HG02759 (cell line): ENCODE measurements at regions not wholly inside any gene's neighbourhood (a gene's known extent, or its start where the extent isn't known, plus 50 kb on each side); places are given as distances from the start of the nearest gene placed in this dataset.
"Not testable (repeated sequence)": the region's sequence is repeated elsewhere in the genome, so short reads cannot be mapped to it uniquely, and the experiment has no call there.

ENCODE experiments used
- ATAC-seq: cut with Tn5 transposase; IDR thresholded peaks from one replicate; pipeline ENCODE4 v1.9.1; 2021; ENCODE audit warnings: mild to moderate bottlenecking, moderate library complexity; ENCODE audit not compliant: unreplicated experiment

GRCh38 chr2:16034975-16035746 lies 94.8 kb downstream of the MYCN start:
- no peak for ATAC-seq

- no peak for ATAC-seq
Measured at GRCh38 chr2:16034151-16034974, 94.0 kb downstream of the MYCN start.

DNA sequence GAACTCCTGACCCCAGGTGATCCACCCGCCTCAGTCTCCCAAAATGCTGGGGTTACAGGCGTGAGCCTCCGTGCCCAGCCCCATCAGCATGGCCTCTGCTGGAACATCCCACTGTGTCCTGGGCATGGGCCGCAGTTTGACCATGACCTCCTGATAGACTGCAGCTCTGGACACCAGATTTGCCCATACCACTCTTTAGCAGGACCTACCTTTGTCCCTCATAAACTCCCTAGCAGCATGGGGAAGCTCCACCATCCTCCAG lies 92.6 kb downstream of the MYCN start:
- ATAC-seq: no peak

DNA sequence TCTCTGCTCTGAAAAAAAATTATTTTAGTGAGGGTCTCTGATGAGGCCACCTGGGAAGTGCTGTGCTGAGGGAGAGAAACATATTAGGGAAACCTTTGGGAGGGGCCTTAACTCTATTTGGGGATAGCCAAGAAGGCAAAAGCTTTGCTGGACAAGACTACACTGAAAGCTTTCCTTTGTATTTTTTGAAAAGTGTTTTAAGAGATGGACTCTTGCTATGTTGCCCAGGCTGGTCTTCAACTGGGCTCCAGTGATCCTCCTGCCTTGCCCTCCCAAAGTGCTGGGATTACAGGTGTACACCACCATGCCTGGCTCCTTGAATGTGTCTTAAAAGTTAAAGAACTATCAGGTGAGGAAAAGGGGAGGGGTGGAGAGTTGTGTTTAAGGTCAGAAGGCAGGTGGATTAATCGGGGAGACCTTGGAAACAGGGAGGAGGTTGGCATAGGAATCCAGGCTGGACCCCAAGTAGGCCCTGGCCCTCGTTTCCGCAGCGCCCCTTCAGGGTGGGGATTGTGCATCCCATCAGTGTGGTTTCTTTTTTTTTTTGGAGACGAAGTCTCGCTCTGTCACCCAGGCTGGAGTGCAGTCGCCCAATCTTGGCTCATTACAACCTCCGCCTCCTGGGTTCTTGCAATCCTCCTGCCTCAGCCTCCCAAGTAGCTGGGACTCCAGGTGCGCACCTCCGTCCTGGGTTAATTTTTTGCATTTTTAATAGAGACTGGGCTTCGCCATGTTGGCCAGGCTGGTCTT lies 92.1 kb downstream of the MYCN start:
- ATAC-seq: no peak

DNA sequence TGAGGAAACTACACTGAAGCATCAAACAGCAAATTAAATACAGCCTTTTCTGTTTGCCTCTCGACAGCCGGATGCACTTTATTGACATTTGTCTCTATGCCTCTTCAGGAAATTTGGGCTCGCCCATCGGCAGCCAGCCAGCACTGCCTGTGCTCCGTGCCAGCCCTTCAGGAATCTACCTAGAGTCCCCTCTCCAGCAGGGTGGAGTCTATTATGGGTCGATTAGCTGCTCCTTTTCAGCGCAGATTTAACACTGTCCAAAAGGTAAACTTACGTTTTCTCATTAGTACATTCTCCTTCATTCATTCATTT lies 91.5 kb downstream of the MYCN start:
- ATAC-seq: no peak

DNA sequence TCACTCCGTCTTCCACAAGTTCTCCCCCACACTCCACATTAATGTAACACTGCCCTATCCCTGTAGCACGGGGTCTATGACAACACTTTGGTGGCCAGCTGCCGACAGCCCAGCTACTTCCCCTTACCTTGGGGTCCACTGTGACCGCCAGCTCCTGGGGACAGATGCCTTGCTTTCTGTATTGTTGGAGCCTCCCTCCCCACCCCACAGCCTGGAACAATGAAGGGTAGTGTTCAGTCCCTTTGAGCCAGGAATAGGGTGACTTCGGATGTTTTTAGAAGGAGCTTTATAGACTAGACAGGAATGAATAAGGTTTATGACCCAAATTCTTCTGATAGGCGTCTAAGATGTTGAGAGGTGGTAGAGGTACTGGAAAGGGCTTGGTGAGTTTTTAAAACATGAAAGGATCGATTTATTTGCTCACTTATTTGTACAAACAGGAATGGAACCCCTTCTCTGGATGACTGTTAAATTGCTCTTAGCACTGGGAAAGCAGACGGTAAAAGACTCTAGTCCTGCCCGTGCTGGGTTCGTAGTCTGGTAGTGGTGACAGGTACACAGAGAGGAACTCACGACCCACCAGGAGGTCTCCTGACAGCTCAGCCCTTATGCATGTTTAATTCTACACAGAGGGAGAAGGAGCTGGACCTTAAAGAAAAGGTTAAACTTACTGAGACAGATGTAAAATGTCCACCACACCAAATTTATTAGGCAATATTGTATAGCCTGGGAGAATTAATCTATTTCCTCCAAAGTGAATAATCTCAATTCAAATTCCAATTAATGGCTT lies 90.9 kb downstream of the MYCN start:
- ATAC-seq: no peak

GRCh38 chr2:16030206-16031057 lies 90.1 kb downstream of the MYCN start:
- ATAC-seq: no peak

DNA sequence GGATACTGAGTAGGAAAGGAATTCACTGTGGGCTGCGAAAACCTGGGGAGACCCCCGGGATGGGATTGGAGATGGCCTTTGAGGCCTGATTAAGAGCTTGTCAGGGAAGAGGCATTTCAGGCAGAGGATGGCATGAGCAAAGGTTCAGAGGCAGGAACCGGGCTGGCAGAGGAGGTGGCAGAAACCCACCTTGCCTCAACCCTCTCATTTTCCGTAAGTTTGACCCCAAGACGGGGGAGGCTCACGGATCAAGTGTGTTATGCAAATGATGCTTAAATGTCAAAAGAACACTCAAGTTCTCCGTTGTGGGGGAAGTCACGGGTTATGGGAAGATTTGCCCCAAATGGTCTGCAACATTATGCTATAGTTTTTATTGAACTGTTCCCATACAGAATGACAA lies 88.3 kb downstream of the MYCN start:
- ATAC-seq: no peak

- ATAC-seq: no peak
Measured at GRCh38 chr2:16026816-16027501, 86.6 kb downstream of the MYCN start.

DNA sequence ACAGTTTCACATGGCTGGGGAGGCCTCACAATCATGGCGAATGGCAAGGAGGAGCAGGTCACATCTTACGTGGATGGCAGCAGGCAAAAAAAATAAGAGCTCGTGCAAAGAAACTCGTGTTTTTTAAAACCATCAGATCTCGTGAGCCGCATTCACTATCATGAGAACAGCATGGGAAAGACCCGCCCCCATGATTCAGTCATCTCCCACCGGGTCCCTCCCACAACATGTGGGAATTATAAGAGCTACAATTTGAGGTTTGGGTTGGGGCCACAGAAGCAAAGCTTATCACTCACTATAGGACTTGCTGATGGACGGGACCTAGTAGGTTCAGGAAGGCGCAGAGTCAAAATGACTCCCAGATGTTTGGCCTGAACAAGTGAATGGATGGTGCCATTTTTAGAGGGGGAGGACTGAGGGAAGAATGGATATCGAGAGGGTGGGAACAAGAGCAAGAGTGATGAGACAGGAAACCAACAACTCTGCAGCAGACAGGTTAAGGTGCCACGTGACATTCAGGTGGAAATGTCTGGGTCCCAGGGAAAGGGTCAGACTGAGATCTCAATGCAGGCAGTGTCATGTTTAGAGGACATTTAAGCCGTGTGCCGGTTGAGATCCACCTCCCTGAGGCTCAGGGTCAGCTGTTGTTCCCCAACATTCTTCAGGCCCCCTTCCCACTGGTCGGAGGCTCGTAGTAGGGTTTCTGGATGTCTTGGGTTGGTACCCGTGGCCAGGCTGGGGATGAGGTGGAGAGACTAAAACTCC lies 85.7 kb downstream of the MYCN start:
- no peak for ATAC-seq

DNA sequence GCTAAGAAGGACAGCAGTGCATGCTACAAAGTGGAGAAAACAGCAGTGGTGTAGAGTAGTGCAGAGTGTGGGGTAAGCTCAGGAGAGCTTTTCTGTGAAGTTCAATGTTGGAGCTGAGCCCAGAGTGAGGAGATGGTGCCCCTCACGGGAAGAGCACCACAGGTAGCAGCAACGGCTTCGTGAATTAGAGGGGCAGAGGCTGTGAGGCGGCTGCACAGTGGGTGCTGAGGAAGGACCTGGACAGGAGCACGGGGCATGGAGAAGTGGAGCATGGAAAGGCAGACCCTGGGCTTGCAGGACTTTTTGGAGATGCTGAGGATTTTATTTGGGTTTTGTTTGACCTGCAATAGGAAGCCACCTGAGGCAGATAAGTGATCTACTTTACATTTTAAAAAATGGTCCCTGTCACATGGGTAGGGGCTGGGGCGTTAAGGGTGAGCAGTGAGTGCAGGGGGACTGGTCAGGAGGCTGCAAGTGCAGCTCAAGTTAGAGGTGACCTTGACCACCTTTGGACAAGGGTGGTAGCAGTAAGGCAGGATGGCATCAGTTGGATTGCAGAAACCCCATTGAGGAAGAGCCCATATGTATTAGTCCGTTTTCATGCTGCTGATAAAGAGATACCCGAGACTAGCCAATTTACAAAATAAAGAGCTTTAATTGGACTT lies 85.0 kb downstream of the MYCN start:
- no peak for ATAC-seq

- ATAC-seq: not testable (repeated sequence)
Measured at GRCh38 chr2:16024628-16025027, 84.3 kb downstream of the MYCN start.

GRCh38 chr2:16023506-16024360 lies 83.4 kb downstream of the MYCN start:
- ATAC-seq: no peak

DNA sequence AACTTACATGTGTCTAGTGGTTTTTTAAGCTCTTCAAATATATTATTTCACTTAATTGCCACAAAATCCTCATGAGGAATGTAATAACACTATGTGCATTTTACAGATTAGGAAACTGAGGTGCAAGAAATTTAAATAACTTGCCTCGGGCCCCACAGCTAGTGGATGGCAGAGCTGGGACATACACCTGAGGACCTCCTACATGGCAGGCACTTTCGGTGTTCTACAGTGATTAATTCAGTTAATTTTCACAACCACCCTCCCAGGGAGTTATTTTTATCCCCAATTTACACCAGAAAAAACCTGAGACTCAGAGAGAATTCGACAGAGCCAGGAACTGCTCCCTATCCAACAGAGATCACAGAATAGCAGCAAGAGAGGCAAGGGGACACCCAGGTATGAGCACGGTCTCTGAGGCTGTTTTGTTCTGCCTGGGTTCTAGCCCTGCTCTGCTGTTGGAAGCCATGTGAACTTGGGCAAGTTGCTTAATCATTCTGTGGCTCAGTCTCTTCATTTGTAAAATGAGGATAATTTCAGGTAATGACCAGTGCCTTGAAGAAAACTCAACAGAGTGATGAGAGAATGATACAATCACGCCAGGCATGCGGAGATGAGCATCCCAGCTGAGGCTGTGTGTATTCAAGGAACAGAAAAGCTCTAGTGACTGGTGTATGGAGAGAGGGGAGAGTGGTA lies 82.3 kb downstream of the MYCN start:
- ATAC-seq: no peak

DNA sequence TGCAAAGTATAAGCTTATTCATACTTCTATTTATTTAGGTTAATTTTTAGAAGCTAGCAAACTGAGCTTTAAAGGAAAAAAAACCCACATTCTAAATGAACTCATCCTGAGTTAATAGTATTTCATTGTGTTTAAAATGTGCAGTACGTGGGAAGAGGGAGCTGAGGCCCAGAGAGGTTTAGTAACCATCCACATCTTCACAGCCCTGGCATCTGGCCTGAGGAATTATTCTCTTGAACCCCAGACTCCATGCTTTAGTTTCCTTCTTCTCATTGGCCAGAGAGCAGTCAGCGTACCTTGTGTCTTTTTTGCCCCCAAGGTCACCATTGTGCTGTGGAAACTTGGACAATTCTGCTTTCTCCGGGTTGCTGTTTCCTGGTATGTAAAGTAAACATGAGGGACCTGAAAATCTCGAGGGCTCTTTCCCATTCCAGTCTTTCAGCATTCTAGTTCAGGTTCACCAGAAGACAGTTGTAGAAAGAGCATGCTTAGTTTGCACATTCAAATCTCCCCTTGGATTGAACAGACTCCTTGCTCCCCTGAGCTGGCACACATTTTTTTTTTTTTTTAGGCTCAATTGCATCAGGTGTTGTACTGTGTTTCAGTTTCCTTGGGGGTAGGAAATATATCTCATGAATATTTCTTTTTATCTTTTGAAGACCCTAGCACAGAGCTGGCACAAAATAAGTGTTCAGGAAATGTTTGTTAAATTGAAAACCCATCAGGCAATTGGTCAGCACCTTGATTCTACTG lies 81.4 kb downstream of the MYCN start:
- ATAC-seq: no peak

DNA sequence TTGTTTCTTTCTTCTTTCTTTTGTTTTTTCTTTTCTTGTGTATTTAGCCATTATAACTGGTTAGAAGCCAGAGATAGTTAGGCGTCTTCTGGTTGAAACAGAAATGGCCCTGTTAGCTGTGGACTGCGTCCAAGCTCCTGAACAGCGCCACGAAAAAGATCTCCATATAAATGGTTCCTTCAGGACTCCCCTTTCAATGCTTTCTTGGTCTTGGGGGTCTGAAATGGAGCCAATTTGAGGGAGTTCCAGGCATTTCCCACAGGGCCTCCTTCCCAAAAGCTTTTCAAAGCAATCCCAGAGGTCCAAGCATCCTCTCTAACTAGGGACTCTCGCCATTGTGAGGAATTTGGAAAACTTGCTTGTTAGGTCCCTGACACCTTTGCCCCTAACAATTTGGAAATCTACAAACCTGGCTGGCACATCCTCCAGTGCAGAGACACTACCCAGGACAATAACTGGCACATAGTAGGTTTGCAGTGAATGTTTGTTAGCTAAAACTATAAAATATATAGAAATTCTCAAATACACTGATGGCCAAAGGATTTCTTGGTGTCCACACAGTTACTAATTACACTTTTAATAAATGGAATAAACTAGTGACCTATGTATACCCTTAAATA lies 80.1 kb downstream of the MYCN start:
- no peak for ATAC-seq
